Activated CD8-positive, alpha-beta memory T cell treated with anti-CD3 and anti-CD28 coated beads for 4 hours (primary cell): ENCODE measurements at regions not wholly inside any gene's neighbourhood (a gene's known extent, or its start where the extent isn't known, plus 50 kb on each side); places are given as distances from the start of the nearest gene placed in this dataset.

Source experiments
- DNase-seq, 2 donors: peaks; one replicate each; pipeline ENCODE4 v3.0.0-alpha.2; 2020; ENCODE audit warnings: low read depth in 2 of 2

GRCh38 chr2:239765076-239765845 is 259.9 kb downstream of the NDUFA10 start:
- no peak for DNase-seq

GRCh38 chr2:239763433-239764097 is 261.6 kb downstream of the NDUFA10 start:
- DNase-seq: no peak

- no peak for DNase-seq
Measured at GRCh38 chr2:239762655-239763269, 262.4 kb downstream of the NDUFA10 start.

GRCh38 chr2:239762106-239762505 is 263.0 kb downstream of the NDUFA10 start:
- DNase-seq: no peak

GRCh38 chr2:239760596-239760995 is 264.5 kb downstream of the NDUFA10 start:
- no peak for DNase-seq

- DNase-seq: no peak
Measured at GRCh38 chr2:239758279-239758877, 266.8 kb downstream of the NDUFA10 start.

GRCh38 chr2:239756790-239757760 is 268.1 kb downstream of the NDUFA10 start:
- no peak for DNase-seq

- no peak for DNase-seq
Measured at GRCh38 chr2:239756031-239756789, 268.9 kb downstream of the NDUFA10 start.

GRCh38 chr2:239753401-239753837 is 271.7 kb downstream of the NDUFA10 start:
- DNase-seq: no peak

- no peak for DNase-seq
Measured at GRCh38 chr2:239752951-239753350, 272.2 kb downstream of the NDUFA10 start.

- no peak for DNase-seq
Measured at GRCh38 chr2:239751679-239752355, 273.3 kb downstream of the NDUFA10 start.

GRCh38 chr2:239750929-239751678 is 274.0 kb downstream of the NDUFA10 start:
- no peak for DNase-seq

- DNase-seq: no peak
Measured at GRCh38 chr2:239750045-239750835, 274.9 kb downstream of the NDUFA10 start.

GRCh38 chr2:239749272-239749873 is 275.8 kb downstream of the NDUFA10 start:
- no peak for DNase-seq

GRCh38 chr2:239748811-239749210 is 276.3 kb downstream of the NDUFA10 start:
- no peak for DNase-seq

- no peak for DNase-seq
Measured at GRCh38 chr2:239747771-239748170, 277.4 kb downstream of the NDUFA10 start.

GRCh38 chr2:239747274-239747673 is 277.9 kb downstream of the NDUFA10 start:
- no peak for DNase-seq
